NT2/D1 (cell line): ENCODE measurements at regions not wholly inside any gene's neighbourhood (a gene's known extent, or its start where the extent isn't known, plus 50 kb on each side); places are given as distances from the start of the nearest gene placed in this dataset.

Experiments used
- SUZ12 ChIP-seq: IDR thresholded peaks from 2 replicates; pipeline ENCODE4 v1.6.1; 2011; ENCODE audit not compliant: insufficient read length, insufficient read depth; ENCODE audit errors: extremely low read depth
- YY1 ChIP-seq: IDR thresholded peaks from 2 replicates; pipeline ENCODE4 v1.6.1; 2011; ENCODE audit not compliant: insufficient read length, insufficient read depth
- ZNF274 ChIP-seq: IDR thresholded peaks from 2 replicates; pipeline ENCODE4 v1.6.1; 2011; ENCODE audit warnings: mild to moderate bottlenecking, low read depth, low read length

- TF ChIP-seq ZNF274, result no peak
- TF ChIP-seq YY1, result no peak
- TF ChIP-seq SUZ12, result no peak
Observed at GRCh38 chr4:62301500-62301899, 1101.4 kb downstream of the ADGRL3 start.
